Smooth muscle cell (in vitro differentiated cells): ENCODE measurements at regions not wholly inside any gene's neighbourhood (a gene's known extent, or its start where the extent isn't known, plus 50 kb on each side); places are given as distances from the start of the nearest gene placed in this dataset.

Experiments
- DNase-seq: peaks from one replicate; lab custom pipeline; 2025; ENCODE audit not compliant: unreplicated experiment; lab: John Stamatoyannopoulos, UW
- H2AFZ ChIP-seq: fragments of 200-600 bp; sonication (generic); 2 replicates; pipeline ENCODE4 v1.6.0; 2016; ENCODE audit warnings: antibody characterized with exemption, low read depth, mild to moderate bottlenecking
- H3F3A ChIP-seq: fragments of 200-600 bp; sonication (generic); 2 replicates; pipeline ENCODE4 v1.6.0; 2017; ENCODE audit warnings: antibody characterized with exemption, low read depth
- H3K27ac ChIP-seq: fragments of 200-600 bp; sonication (generic); 2 replicates; pipeline ENCODE4 v1.5.1; 2016; ENCODE audit warnings: low read depth, mild to moderate bottlenecking
- H3K27me3 ChIP-seq: fragments of 200-600 bp; sonication (generic); 2 replicates; pipeline ENCODE4 v1.6.1; 2016; ENCODE audit warnings: low read depth, mild to moderate bottlenecking
- H3K36me3 ChIP-seq: fragments of 200-600 bp; sonication (generic); 2 replicates; pipeline ENCODE4 v1.5.1; 2016; ENCODE audit warnings: low read depth
- H3K4me1 ChIP-seq: fragments of 200-600 bp; sonication (generic); 2 replicates; pipeline ENCODE4 v1.5.1; 2016; ENCODE audit warnings: low read depth
- H3K4me2 ChIP-seq: fragments of 200-600 bp; sonication (generic); 2 replicates; pipeline ENCODE4 v1.6.0; 2016; ENCODE audit warnings: mild to moderate bottlenecking
- H3K4me3 ChIP-seq: fragments of 200-600 bp; sonication (generic); 2 replicates; pipeline ENCODE4 v1.5.1; 2016; ENCODE audit warnings: mild to moderate bottlenecking
- H3K79me2 ChIP-seq: fragments of 200-600 bp; sonication (generic); 2 replicates; pipeline ENCODE4 v1.6.0; 2016; ENCODE audit warnings: low read depth, mild to moderate bottlenecking
- H3K9ac ChIP-seq: fragments of 200-600 bp; sonication (generic); 2 replicates; pipeline ENCODE4 v1.6.0; 2016; ENCODE audit warnings: low read depth
- H3K9me3 ChIP-seq: fragments of 200-600 bp; sonication (generic); replicated peaks from 2 replicates; pipeline ENCODE4 v1.5.1; 2016; ENCODE audit warnings: low read depth
- H4K20me1 ChIP-seq: fragments of 200-600 bp; sonication (generic); 2 replicates; pipeline ENCODE4 v1.6.0; 2016; ENCODE audit warnings: low read depth
- WGBS: methylation state at CpG from one replicate; pipeline ENCODE4 v1.1.7; 2016; ENCODE audit warnings: low lambda C conversion rate; 5-methylcytosine and 5-hydroxymethylcytosine counted together
- TF ChIP-seq, protein P1 (sequence below): fragments of 200-600 bp; sonication (generic); IDR thresholded peaks from 2 replicates; pipeline ENCODE4 v1.5.1; 2017; ENCODE audit warnings: borderline replicate concordance, mild to moderate bottlenecking, antibody characterized with exemption; ENCODE audit not compliant: insufficient read depth, poor library complexity, severe bottlenecking

DNA sequence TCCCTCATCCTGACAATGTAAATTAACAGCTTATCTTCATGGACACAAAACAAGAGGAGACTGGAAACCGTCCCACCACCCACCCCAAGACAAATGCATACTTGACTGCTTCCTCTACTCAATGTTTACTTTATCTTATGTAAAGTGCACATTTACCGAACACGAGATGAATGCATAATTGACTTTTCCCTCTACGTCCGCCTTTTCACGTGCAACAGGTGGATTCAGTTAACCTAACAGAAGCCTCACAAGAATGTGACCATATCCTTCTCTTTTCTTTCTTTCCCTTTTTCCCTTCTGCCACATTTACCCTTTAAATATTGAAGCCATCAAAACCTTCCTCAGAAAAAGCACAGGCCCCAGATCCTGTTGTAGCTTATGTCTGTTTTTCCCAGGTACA lies 468.0 kb downstream of the UQCRFS1 start:
- H3K79me2 ChIP-seq, result no peaks in the 10 kb centered on the region
- peaks cover 21% of the 10 kb centered on the region for H3K4me1 ChIP-seq
- H3K9ac ChIP-seq, result no peak overlapping the region
- H2AFZ ChIP-seq, result no peak overlapping the region
- H3F3A ChIP-seq, result no peaks in the 10 kb centered on the region
- H3K9me3 ChIP-seq, result no peaks in the 10 kb centered on the region
- DNase-seq, result no peak
- no peak overlapping the region for H3K27ac ChIP-seq
- H3K4me3 ChIP-seq, result no peak overlapping the region
- H4K20me1 ChIP-seq, result no peaks in the 10 kb centered on the region
- no peaks in the 10 kb centered on the region for H3K27me3 ChIP-seq
- no peak overlapping the region for H3K4me2 ChIP-seq
- TF ChIP-seq, protein P1, sequence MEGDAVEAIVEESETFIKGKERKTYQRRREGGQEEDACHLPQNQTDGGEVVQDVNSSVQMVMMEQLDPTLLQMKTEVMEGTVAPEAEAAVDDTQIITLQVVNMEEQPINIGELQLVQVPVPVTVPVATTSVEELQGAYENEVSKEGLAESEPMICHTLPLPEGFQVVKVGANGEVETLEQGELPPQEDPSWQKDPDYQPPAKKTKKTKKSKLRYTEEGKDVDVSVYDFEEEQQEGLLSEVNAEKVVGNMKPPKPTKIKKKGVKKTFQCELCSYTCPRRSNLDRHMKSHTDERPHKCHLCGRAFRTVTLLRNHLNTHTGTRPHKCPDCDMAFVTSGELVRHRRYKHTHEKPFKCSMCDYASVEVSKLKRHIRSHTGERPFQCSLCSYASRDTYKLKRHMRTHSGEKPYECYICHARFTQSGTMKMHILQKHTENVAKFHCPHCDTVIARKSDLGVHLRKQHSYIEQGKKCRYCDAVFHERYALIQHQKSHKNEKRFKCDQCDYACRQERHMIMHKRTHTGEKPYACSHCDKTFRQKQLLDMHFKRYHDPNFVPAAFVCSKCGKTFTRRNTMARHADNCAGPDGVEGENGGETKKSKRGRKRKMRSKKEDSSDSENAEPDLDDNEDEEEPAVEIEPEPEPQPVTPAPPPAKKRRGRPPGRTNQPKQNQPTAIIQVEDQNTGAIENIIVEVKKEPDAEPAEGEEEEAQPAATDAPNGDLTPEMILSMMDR, result no peak
- WGBS, result 82% methylated on average over 6 of the region's 6 CpGs
- no peaks in the 10 kb centered on the region for H3K36me3 ChIP-seq

DNA sequence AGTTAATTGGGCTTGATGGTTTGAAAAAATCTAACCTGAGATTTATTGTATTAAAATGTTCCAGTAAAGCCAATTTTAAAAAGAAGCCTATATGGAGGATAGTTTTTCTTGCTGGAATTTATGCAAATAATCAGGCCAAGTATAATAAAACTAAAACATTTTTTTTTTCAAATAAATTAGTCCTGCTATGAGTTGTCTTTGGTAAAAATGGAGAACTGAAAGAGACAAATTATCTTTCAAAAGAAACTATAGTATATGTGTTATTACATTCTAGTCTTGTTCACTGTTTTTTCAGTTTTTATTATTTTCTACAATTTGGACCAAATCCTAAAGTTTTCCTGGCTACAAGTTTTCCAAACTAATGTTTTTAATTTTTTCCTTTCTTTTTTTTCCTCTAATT lies 468.9 kb downstream of the UQCRFS1 start:
- H3K4me3 ChIP-seq, result no peak overlapping the region
- H4K20me1 ChIP-seq, result no peaks in the 10 kb centered on the region
- no peak overlapping the region for H3K9ac ChIP-seq
- no peak overlapping the region for H2AFZ ChIP-seq
- no peak overlapping the region for H3K27ac ChIP-seq
- DNase-seq, result no peak
- TF ChIP-seq, protein P1, result no peak
- no peaks in the 10 kb centered on the region for H3F3A ChIP-seq
- H3K4me2 ChIP-seq, result no peak overlapping the region
- peaks cover 21% of the 10 kb centered on the region for H3K4me1 ChIP-seq
- H3K36me3 ChIP-seq, result no peaks in the 10 kb centered on the region
- no peaks in the 10 kb centered on the region for H3K79me2 ChIP-seq
- H3K27me3 ChIP-seq, result no peaks in the 10 kb centered on the region
- H3K9me3 ChIP-seq, result no peaks in the 10 kb centered on the region

DNA sequence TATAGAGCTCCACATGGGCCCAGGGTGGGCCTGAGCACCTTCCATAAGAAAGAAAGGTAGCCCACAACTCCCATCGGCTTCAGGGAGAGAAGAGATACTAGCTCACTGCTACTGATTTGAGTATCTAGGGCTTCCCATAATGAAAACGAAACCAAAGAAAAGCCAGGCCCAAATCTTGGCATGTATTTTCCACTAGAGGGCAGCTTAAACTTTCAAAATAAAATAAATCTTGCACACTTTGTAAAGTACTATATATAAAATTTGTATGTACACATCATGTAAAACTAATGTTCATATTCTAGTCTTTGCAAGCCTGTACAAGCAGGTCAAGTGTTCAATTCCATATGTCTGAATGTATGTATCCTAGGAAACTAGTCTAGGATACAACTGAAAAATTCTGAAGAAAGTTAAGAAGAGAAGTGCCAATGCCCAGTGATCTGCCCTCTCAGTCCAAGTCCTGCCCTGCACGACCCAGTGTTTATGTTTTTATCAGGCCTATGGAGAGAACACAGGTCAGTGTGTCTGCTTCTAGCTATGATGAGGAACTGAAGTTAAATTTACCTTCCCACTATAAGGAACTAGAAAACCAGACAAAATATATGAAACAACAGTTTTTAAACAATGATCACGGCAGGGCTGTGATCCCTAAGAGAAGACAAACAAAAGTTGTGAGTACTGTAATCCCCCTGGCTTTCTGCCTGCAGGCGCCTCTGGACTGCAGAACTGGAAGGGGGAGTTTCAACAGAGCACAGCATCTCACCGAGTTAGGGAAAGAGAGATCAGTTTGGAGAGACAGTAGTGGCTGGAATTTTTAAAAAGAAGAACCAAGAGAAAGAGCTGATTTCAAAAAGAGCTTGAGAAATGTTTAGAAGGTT lies 475.7 kb downstream of the UQCRFS1 start:
- TF ChIP-seq, protein P1, result peak; percentile 61
- H3K4me3 ChIP-seq, result no peak overlapping the region
- no peak overlapping the region for H3K27ac ChIP-seq
- peak overlapping the region; percentile 20 for H3K4me2 ChIP-seq
- no peak for DNase-seq
- H4K20me1 ChIP-seq, result no peaks in the 10 kb centered on the region
- peak overlapping the region; percentile 83 for H2AFZ ChIP-seq
- 40% methylated on average over 6 of the region's 6 CpGs for WGBS
- H3K9ac ChIP-seq, result no peak overlapping the region
- H3K79me2 ChIP-seq, result no peaks in the 10 kb centered on the region
- peaks cover 7% of the 10 kb centered on the region for H3K4me1 ChIP-seq
- H3K36me3 ChIP-seq, result no peaks in the 10 kb centered on the region
- H3K27me3 ChIP-seq, result no peaks in the 10 kb centered on the region
- no peaks in the 10 kb centered on the region for H3F3A ChIP-seq
- H3K9me3 ChIP-seq, result no peaks in the 10 kb centered on the region

DNA sequence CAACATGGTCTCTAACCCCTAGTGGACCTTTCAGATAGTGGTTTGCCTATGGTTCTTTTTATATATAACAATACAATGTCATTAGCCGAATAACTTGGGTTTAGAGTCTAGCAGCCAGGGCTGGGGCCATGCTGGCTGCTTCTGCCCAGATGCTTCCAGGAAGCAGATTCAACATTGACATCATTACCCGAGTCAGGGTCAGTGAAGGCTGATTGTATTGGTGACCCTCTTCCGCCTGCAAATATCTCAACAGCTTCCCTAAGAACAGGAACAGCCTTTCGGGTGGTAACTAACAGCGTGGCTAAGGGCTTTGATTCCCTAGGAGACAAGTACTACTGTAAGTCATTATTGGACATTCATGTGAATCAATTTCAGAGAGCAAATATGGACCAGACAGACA lies 476.4 kb downstream of the UQCRFS1 start:
- 91% methylated on average over 5 of the region's 5 CpGs for WGBS
- no peak overlapping the region for H3K9ac ChIP-seq
- H3F3A ChIP-seq, result no peaks in the 10 kb centered on the region
- H4K20me1 ChIP-seq, result no peaks in the 10 kb centered on the region
- H3K9me3 ChIP-seq, result no peaks in the 10 kb centered on the region
- TF ChIP-seq, protein P1, result no peak
- no peak overlapping the region for H3K4me3 ChIP-seq
- H3K36me3 ChIP-seq, result no peaks in the 10 kb centered on the region
- no peaks in the 10 kb centered on the region for H3K27me3 ChIP-seq
- H2AFZ ChIP-seq, result peak overlapping the region; percentile 83
- no peak for DNase-seq
- peak overlapping the region; percentile 20 for H3K4me2 ChIP-seq
- H3K79me2 ChIP-seq, result no peaks in the 10 kb centered on the region
- peaks cover 7% of the 10 kb centered on the region for H3K4me1 ChIP-seq
- no peak overlapping the region for H3K27ac ChIP-seq
